Activated CD4-positive, CD25-positive, alpha-beta regulatory T cell (primary cell): ENCODE measurements at regions not wholly inside any gene's neighbourhood (a gene's known extent, or its start where the extent isn't known, plus 50 kb on each side); places are given as distances from the start of the nearest gene placed in this dataset.
"Not testable (repeated sequence)": the region's sequence is repeated elsewhere in the genome, so short reads cannot be mapped to it uniquely, and the experiment has no call there.

ENCODE experiments used
- DNase-seq, 4 experiments: peaks; one replicate each; lab custom pipeline; 2025; lab: John Stamatoyannopoulos, UW

- no peak for DNase-seq
Observed at GRCh38 chr5:166722939-166723338, 1568.5 kb upstream of the WWC1 start.

DNA sequence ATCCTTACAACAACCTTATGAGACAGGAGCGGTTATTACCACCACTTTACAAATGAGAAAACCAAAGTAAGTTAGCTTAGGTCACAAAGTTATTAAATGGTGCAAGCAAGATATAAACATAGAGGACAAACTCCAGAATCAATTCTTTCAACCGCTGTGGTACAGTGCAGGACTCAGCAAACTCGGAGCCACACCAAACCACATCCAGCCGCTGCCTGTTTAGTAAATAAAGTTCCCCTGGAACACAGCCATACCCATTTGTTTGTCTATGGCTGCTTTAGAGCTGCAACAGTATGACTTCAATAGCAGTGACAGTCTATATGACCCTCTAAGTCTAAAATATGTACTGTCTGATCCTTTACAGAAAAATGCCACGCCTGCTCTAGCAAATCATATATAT is 1567.2 kb upstream of the WWC1 start:
- DNase-seq = no peak

DNA sequence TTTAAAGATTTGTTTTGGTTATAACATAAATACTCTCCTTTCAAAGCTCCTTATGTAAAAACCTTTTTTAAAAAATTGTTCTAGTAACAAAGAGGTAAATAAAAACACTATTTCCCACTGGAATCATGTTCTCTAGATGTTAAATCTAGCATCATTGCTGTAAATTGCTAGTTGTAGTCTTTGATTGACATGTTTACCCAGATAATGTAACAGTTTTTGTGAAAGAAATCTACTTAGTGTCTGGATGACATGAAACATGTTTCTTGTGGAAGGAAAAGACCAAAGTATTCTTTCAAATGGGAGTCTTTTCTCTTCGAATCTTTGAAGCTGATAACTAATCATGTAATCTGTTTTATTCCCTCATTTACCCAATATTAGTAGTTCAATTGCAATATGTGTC is 1565.9 kb upstream of the WWC1 start:
- no peak for DNase-seq

DNA sequence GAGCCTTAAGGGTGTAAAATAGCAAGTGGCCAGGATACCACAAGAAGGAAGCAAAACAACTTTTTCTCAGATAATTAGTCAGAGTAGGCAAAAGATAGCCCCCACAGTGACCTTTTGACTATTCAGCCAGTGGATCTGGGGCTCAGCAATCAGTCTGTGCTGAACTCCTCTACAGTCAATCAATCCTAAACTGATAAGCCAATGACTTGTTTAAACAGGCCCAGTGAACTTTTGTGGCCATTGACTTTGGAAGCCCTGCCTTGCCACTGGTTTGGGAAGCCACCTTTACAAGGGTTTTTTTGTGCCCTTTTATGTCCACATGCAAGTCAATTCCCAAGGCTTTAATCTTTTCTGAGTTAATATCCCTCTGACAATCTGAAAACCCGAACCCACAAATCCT is 1565.0 kb upstream of the WWC1 start:
- no peak for DNase-seq

- not testable (repeated sequence) for DNase-seq
Observed at GRCh38 chr5:166742951-166743350, 1548.5 kb upstream of the WWC1 start.

DNA sequence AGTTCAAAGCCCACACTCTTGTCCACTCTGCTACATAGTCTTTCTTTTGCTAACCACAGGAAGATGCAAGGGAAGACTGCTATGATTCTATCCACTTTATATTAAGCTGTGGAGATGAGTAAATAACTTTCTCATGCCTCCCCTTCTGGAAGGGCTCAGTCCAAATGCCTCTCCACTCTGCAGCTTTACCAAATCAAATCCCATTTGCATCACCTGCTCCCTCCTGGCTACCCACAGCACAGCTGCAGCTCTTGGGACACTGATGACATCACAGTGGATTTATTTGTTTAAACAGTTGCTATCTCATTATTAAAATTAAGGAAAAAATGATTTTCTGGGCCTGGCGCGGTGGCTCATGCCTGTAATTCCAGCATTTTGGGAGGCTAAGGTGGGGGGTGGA is 1544.9 kb upstream of the WWC1 start:
- DNase-seq = no peak

DNA sequence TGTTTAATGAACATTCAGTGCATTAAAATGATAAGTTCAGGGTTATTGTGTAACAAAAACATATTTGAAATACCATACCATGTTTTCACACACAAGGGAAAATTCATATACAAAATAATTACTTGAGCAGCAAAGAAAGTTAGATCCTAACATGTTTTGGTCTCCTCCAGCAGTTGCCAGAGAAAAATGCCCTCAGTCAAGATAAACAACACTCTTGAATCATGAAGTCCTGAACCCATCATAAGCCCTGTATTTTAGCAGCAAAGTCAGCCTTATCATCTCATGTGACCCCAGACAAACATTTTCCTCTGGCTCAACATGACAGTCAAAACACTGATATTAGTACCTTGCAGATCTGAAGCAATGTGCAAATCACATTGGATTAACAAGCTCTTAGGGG is 1541.1 kb upstream of the WWC1 start:
- DNase-seq = no peak

DNA sequence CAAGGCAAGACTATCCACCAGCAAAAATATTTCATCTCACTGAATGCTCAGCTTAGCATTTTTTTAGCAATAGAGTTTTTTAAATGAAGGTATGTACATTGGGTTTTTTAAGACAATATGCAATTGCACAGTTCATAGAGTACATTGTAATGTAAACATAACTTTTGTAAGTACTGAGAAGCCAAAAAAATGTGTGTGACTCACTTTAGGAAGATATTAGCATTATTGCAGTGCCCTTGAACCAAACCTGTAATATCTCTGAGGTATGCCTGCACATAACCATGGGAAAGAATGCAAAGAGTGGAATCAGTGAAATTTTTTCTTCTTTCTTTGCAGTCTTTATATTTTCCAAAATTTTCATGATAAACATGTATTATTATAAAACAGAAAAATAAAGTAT is 1533.3 kb upstream of the WWC1 start:
- no peak for DNase-seq

- DNase-seq = no peak
Observed at GRCh38 chr5:166767858-166768257, 1523.6 kb upstream of the WWC1 start.

DNA sequence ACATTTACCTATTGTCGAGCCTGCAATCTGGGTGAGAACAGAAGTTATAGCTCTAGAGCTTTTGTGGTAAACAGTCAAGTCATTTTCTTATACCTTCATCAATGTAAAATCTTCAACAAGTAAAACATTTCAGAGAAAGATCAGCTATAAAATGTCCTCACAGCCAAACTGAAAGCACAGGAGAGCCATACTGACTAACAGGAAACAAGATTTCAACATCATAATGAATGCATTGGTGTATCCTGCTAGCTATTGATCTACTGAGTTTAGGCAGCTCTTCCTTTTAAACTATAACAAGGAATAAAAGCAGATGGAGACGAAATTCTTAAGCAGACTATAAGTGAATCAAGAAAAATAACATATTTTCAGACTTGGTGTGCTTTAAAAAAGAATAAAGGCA is 1522.9 kb upstream of the WWC1 start:
- no peak for DNase-seq

- no peak for DNase-seq
Observed at GRCh38 chr5:166772770-166773169, 1518.7 kb upstream of the WWC1 start.

DNA sequence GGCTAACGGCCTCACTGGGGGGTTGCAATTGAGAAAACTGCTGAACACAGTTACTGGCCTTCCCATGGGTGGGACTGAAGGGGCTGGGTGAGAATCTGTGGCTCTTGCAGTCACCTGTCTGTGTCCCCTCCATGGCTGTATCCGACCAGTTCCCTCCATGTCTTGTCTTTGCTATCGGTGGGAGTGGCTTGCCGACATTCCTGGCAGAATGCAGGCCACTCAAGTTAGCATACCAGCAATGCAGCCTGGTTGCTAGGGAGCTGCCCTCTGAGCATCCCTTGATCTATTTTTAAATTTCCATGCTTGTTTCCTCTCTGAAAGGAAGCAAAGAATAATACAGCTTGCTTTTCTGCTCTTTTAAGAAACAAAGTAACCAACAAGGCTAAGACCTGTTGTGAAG is 1509.7 kb upstream of the WWC1 start:
- DNase-seq = no peak

DNA sequence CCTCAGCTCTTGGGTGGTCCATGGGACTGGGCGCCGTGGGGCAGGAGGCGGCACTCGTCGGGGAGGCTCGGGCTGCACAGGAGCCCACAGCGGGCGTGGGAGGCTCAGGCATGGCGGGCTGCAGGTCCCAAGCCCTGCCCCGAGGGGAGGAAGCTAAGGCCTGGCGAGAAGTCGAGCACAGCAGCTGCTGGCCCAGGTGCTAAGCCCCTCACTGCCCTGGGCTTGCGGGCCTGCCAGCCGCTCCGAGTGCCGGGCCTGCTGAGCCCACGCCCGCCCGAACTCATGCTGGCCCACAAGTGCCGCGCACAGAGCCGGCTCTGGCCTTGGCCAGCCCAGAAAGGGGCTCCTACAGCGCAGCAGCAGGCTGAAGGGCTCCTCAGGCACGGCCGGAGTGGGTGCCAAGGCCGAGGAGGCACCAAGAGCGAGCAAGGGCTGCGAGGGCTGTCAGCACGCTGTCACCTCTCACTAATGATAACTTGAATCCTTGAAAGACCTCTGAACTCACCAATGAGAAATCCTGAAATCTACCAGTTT is 1506.8 kb upstream of the WWC1 start:
- no peak for DNase-seq

DNA sequence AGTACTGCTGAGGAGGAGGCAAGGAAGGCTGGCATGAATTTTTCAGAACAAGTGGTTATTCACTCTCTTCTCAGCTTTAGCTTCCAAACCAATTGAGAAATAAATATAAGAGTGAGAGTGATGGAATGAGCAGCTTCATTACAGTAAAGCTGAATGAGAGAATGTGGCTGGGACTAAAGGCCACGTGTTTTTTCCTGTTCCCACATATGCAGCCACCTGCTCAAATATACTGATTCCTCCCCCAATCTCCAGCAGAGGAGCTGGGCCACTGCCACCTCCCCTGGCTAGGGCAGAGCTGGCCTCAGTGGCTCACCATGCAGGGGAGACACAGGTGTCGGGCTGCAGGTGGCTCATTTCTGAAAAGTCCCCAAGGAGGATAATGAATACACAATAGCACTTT is 1505.3 kb upstream of the WWC1 start:
- no peak for DNase-seq

- DNase-seq = no peak
Observed at GRCh38 chr5:166786889-166787288, 1504.6 kb upstream of the WWC1 start.

DNA sequence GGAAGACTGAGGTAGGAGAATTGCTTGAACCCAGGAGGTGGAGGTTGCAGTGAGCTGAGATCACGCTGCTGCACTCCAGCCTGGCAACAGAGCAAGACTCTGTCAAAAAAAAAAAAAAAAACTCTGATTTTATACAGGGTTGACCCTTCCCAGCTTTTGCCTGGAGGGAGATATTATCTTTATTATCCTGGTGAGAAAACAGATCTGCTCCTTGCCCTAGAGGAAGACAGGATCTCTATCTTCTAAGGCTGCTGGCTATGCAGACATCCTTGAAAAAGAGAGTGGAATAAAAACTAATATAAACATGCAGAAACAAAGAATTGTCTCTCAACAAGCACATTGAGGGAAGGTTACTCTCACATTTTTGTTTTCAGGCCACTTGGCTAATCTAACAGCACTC is 1503.4 kb upstream of the WWC1 start:
- no peak for DNase-seq

GRCh38 chr5:166795756-166796155 is 1495.7 kb upstream of the WWC1 start:
- DNase-seq = no peak

GRCh38 chr5:166803058-166803457 is 1488.4 kb upstream of the WWC1 start:
- DNase-seq = no peak

DNA sequence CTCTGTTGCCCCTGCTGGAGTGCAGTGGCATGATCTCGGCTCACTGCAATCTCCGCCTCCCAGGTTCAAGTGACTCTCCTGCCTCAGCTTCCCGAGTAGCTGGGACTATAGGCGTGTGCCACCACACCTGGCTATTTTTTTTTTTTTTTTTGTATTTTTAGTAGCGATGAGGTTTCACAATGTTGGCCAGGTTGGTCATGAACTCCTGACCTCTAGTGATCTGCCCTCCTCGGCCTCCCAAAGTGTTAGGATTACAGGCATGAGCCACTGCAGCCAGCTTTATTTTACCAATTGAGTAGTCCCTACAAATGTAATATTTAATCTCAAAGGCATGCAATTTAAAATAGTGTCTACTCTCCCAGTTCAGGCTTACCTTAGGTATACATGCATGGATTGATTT is 1487.2 kb upstream of the WWC1 start:
- not testable (repeated sequence) for DNase-seq

GRCh38 chr5:166804693-166805092 is 1486.8 kb upstream of the WWC1 start:
- DNase-seq = not testable (repeated sequence)

GRCh38 chr5:166810093-166810658 is 1481.3 kb upstream of the WWC1 start:
- DNase-seq = not testable (repeated sequence)

DNA sequence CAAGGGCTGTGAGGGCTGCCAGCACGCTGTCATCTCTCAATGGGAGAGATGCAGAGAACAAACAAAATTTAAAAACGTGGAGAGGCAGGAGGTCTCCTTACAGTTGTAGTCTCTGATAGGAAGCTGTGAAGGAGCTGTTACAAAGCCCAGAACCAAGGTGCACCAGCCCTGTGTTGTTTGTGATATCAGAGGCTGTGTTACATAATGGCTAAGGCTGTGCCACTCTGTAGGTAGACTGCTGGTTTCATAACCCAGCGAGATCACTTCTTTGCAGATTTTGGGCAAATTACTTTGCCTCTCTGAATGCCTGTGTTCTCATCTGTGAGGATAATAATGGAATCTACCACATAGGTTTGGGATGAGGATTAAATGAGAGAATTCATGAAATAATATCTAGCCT is 1480.7 kb upstream of the WWC1 start:
- DNase-seq = no peak

DNA sequence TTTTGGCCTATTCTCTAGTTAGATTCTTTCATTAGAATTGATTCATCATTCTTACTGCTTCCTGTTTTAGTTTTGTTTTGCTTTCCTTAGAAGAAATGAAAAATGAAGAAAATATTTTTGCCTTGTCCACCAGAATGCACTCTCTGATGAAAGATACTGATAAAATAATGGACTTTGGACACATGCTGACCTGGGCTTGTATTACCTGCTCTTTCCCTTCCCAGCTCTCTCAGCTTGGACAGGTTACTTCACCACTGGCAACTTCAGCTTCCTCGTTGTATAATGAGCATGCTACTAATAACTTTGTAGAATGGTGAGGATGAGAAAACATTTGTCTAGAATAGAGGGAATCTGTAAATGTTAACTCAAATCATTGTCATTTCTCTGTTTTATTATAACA is 1468.1 kb upstream of the WWC1 start:
- DNase-seq = no peak

DNA sequence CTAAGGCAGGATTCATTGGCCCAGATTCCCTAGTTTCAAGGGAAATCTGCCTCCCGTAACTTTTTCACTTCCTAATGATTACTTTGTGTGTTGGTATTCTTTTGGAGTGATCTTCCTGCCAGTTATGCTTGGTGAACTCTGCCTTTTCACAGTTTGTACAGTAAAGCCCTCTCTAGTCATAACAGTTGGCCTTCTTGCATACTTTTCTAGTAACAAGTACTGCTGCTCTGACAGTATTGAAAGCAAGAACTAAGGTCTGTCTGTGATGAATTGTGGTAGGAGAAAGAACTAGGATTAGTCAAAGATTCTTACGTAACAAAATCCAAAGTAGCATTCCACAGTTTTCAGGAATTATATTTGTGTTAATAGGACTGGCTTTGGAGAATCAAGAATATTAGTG is 1457.2 kb upstream of the WWC1 start:
- no peak for DNase-seq

GRCh38 chr5:166845044-166845443 is 1446.4 kb upstream of the WWC1 start:
- no peak for DNase-seq
